ENCODE measurements at regions not wholly inside any gene's neighbourhood (a gene's known extent, or its start where the extent isn't known, plus 50 kb on each side); places are given as distances from the start of the nearest gene placed in this dataset.

- H3K4me2 ChIP-seq (ENCODE audit: insufficient read depth, low read length), result no peak overlapping the region
Observed at GRCh38 chr12:114998750-114999128, 314.8 kb upstream of the TBX3 start.

More at GRCh38 chr12:114998750-114999128, 314.8 kb upstream of the TBX3 start:
- TF ChIP-seq TARDBP (IDR thresholded peaks at IDR 0.05) (no peak), SNIP1 (IDR thresholded peaks at IDR 0.05; ENCODE audit: low read depth) (no peak), ZNF707 (CRISPR knock-in tag; conservative IDR thresholded peaks at IDR 0.05) (no peak), SMARCB1 (IDR thresholded peaks at IDR 0.05; ENCODE audit: insufficient read length, low read depth) (no peak), DMBX1 (CRISPR knock-in tag; IDR thresholded peaks at IDR 0.05; ENCODE audit: borderline replicate concordance) (no peak), HMG20A (CRISPR knock-in tag; conservative IDR thresholded peaks at IDR 0.05) (no peak), CHD2 (IDR thresholded peaks at IDR 0.05; ENCODE audit: low read depth, low read length) (no peak), ZNF780A (CRISPR knock-in tag; IDR thresholded peaks at IDR 0.05) (no peak), HDGF (IDR thresholded peaks at IDR 0.05) (no peak), ZNF133 (CRISPR knock-in tag; IDR thresholded peaks at IDR 0.05) (no peak), XRCC5 (IDR thresholded peaks at IDR 0.05; ENCODE audit: low read depth, low read length) (no peak), EP300 (IDR thresholded peaks at IDR 0.05; ENCODE audit: low read length) (no peak), CBX8 (IDR thresholded peaks at IDR 0.05; ENCODE audit: borderline replicate concordance, extremely low read depth, low read depth, low read length, poor library complexity, severe bottlenecking) (no peak), ELF1 (tag; IDR thresholded peaks at IDR 0.05) (no peak), DIDO1 (tag; IDR thresholded peaks at IDR 0.05; ENCODE audit: low read depth) (no peak)
- TF ChIP-seq, protein P1, sequence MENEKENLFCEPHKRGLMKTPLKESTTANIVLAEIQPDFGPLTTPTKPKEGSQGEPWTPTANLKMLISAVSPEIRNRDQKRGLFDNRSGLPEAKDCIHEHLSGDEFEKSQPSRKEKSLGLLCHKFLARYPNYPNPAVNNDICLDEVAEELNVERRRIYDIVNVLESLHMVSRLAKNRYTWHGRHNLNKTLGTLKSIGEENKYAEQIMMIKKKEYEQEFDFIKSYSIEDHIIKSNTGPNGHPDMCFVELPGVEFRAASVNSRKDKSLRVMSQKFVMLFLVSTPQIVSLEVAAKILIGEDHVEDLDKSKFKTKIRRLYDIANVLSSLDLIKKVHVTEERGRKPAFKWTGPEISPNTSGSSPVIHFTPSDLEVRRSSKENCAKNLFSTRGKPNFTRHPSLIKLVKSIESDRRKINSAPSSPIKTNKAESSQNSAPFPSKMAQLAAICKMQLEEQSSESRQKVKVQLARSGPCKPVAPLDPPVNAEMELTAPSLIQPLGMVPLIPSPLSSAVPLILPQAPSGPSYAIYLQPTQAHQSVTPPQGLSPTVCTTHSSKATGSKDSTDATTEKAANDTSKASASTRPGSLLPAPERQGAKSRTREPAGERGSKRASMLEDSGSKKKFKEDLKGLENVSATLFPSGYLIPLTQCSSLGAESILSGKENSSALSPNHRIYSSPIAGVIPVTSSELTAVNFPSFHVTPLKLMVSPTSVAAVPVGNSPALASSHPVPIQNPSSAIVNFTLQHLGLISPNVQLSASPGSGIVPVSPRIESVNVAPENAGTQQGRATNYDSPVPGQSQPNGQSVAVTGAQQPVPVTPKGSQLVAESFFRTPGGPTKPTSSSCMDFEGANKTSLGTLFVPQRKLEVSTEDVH (IDR thresholded peaks at IDR 0.05; ENCODE audit: low read depth, partially characterized antibody), result no peak
- TF ChIP-seq, protein P2, sequence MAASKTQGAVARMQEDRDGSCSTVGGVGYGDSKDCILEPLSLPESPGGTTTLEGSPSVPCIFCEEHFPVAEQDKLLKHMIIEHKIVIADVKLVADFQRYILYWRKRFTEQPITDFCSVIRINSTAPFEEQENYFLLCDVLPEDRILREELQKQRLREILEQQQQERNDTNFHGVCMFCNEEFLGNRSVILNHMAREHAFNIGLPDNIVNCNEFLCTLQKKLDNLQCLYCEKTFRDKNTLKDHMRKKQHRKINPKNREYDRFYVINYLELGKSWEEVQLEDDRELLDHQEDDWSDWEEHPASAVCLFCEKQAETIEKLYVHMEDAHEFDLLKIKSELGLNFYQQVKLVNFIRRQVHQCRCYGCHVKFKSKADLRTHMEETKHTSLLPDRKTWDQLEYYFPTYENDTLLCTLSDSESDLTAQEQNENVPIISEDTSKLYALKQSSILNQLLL (CRISPR knock-in tag; IDR thresholded peaks at IDR 0.05; ENCODE audit: borderline replicate concordance), result no peak
- TF ChIP-seq, protein P3, sequence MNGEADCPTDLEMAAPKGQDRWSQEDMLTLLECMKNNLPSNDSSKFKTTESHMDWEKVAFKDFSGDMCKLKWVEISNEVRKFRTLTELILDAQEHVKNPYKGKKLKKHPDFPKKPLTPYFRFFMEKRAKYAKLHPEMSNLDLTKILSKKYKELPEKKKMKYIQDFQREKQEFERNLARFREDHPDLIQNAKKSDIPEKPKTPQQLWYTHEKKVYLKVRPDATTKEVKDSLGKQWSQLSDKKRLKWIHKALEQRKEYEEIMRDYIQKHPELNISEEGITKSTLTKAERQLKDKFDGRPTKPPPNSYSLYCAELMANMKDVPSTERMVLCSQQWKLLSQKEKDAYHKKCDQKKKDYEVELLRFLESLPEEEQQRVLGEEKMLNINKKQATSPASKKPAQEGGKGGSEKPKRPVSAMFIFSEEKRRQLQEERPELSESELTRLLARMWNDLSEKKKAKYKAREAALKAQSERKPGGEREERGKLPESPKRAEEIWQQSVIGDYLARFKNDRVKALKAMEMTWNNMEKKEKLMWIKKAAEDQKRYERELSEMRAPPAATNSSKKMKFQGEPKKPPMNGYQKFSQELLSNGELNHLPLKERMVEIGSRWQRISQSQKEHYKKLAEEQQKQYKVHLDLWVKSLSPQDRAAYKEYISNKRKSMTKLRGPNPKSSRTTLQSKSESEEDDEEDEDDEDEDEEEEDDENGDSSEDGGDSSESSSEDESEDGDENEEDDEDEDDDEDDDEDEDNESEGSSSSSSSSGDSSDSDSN (IDR thresholded peaks at IDR 0.05; ENCODE audit: borderline replicate concordance in 1 of 2, low read depth in 2 of 2, low read length in 2 of 2), result no peak
- H3K27me3 ChIP-seq (ENCODE audit: control insufficient read depth in 2 of 2, insufficient read depth in 2 of 2, low read length in 2 of 2), result peaks cover 0 to 16% of the 10 kb centered on the region in 2 experiments; a peak in 2 of 5 replicates
- H4K20me1 ChIP-seq (replicated peaks; ENCODE audit: control insufficient read depth, insufficient read depth, low read length), result no peaks in the 10 kb centered on the region
- H3K27ac ChIP-seq (ENCODE audit: extremely low read depth, low read depth, low read length), result no peak overlapping the region
- H3K4me1 ChIP-seq (replicated peaks in 1 of 2; ENCODE audit: control insufficient read depth in 2 of 2, insufficient read depth in 2 of 2, low read length in 2 of 2), result no peaks in the 10 kb centered on the region
- ATAC-seq (no peak), DNase-seq (ENCODE audit: extremely low read depth in 1 of 4, low spot score in 3 of 4) (no peak), FAIRE-seq (no peak)
- no peaks in the 10 kb centered on the region for H3K79me2 ChIP-seq (ENCODE audit: control insufficient read depth, insufficient read depth, low read length)
- H3K9me1 ChIP-seq (ENCODE audit: control insufficient read depth, insufficient read depth, low read length), result no peaks in the 10 kb centered on the region
- CTCF ChIA-PET (ENCODE audit: low intra/inter-chr PET ratio), result no interaction called here
- intact Hi-C loops (cut with micrococcal nuclease) (no loop called here), in situ Hi-C loops (cut with MboI) (no loop called here)
- no peak overlapping the region for H2AFZ ChIP-seq (ENCODE audit: low read depth, low read length)
- H3K36me3 ChIP-seq (ENCODE audit: control insufficient read depth, insufficient read depth, low read length), result no peaks in the 10 kb centered on the region
- no peak overlapping the region for H3K9ac ChIP-seq (ENCODE audit: insufficient read depth in 1 of 2, low read depth in 2 of 2, low read length in 2 of 2)
- WGBS (ENCODE audit: insufficient coverage, low coverage, missing lambda C conversion rate), result 3% methylated on average over 3 of the region's 3 CpGs
- BruUV-seq (replicated peaks), result no TSS peak
- H3K9me3 ChIP-seq (replicated peaks; ENCODE audit: control insufficient read depth, insufficient read depth, low read depth, low read length), result no peaks in the 10 kb centered on the region
- POLR2A ChIA-PET, result no interaction called here
- H3K4me3 ChIP-seq, result no peak overlapping the region

Measured in K562 (cell line).